Activated CD8-positive, alpha-beta T cell treated with anti-CD3 and anti-CD28 coated beads for 36 hours (primary cell): ENCODE measurements at regions not wholly inside any gene's neighbourhood (a gene's known extent, or its start where the extent isn't known, plus 50 kb on each side); places are given as distances from the start of the nearest gene placed in this dataset.

Experiments used
- ATAC-seq: fragments of 200-7000 bp; cut with Tn5 transposase; one replicate; pipeline ENCODE4 v1.10.0; 2021; ENCODE audit warnings: mild to moderate bottlenecking, moderate library complexity
- CTCF ChIA-PET: fragments of 350-600 bp; sonication (Branson Sonifier 250); formaldehyde crosslinking; loops from one replicate; lab custom pipeline; 2021; ENCODE audit warnings: antibody characterized with exemption; lab: Charles Lee
- POLR2A ChIA-PET: fragments of 350-600 bp; sonication (Branson Sonifier 250); formaldehyde crosslinking; loops from one replicate; lab custom pipeline; 2021; ENCODE audit warnings: antibody characterized with exemption; lab: Charles Lee
- DNase-seq: peaks from one replicate; pipeline ENCODE4 v3.0.0-alpha.2; 2020
- H3K27ac Mint-ChIP-seq: one replicate; pipeline ENCODE4 v1.8.0; 2021; ENCODE audit warnings: mild to moderate bottlenecking, mixed read lengths
- H3K27me3 Mint-ChIP-seq: one replicate; pipeline ENCODE4 v1.8.0; 2021; ENCODE audit warnings: mixed read lengths
- H3K36me3 Mint-ChIP-seq: one replicate; pipeline ENCODE4 v1.8.0; 2021; ENCODE audit warnings: low read depth, mixed read lengths
- H3K4me1 Mint-ChIP-seq: one replicate; pipeline ENCODE4 v1.8.0; 2021; ENCODE audit warnings: low read depth, mixed read lengths
- H3K4me3 Mint-ChIP-seq: one replicate; pipeline ENCODE4 v1.8.0; 2021; ENCODE audit warnings: mild to moderate bottlenecking, moderate library complexity, mixed read lengths
- H3K9me3 Mint-ChIP-seq: one replicate; pipeline ENCODE4 v1.8.0; 2021; ENCODE audit warnings: mixed read lengths
- intact Hi-C: fragments of 100-400 bp; cut with micrococcal nuclease; formaldehyde crosslinking; loops from one replicate; pipeline ENCODE4 v1.10.0; 2022
- TF ChIP-seq, protein P1 (sequence below): fragments of 200-600 bp; IDR thresholded peaks from one replicate; pipeline ENCODE4 v1.8.0; 2022; ENCODE audit warnings: antibody characterized with exemption, mild to moderate bottlenecking

DNA sequence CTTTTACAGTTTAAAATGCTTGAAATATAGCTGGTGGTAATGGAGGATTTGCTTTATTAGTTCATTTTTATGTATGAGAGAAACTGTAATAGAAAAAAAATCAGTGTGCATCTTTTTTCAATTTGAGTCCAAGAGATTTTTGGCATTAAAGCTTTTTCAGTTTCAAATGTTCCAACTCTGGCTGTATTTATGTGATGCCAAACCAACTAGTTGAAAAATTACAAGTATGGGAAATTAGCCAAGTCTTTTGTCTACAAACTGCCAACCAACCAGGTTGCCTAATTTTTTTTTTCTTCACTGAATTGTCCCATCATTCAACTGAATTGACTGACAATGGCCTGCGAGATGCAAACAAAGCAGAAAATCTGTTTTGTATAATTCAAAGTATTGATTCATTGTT is 95.7 kb downstream of the ICOS start:
- Mint-ChIP-seq H3K36me3 (no peaks in the 10 kb centered on the region), H3K4me1 (peaks cover 2% of the 10 kb centered on the region), H3K27ac (no peak overlapping the region), H3K27me3 (no peaks in the 10 kb centered on the region), H3K4me3 (no peak overlapping the region), H3K9me3 (no peaks in the 10 kb centered on the region)
- ChIA-PET CTCF (interaction anchor here (0.7 to 1.5 kb wide), 3 partner anchors 11 to 88 kb away, joined by 3 to 4 read pairs (median 3); no protein-coding TSS in a partner anchor), POLR2A (no interaction called here)
- TF ChIP-seq, protein P1, sequence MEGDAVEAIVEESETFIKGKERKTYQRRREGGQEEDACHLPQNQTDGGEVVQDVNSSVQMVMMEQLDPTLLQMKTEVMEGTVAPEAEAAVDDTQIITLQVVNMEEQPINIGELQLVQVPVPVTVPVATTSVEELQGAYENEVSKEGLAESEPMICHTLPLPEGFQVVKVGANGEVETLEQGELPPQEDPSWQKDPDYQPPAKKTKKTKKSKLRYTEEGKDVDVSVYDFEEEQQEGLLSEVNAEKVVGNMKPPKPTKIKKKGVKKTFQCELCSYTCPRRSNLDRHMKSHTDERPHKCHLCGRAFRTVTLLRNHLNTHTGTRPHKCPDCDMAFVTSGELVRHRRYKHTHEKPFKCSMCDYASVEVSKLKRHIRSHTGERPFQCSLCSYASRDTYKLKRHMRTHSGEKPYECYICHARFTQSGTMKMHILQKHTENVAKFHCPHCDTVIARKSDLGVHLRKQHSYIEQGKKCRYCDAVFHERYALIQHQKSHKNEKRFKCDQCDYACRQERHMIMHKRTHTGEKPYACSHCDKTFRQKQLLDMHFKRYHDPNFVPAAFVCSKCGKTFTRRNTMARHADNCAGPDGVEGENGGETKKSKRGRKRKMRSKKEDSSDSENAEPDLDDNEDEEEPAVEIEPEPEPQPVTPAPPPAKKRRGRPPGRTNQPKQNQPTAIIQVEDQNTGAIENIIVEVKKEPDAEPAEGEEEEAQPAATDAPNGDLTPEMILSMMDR: no peak
- ATAC-seq (no peak), DNase-seq (no peak)
- intact Hi-C loops: no loop called here

DNA sequence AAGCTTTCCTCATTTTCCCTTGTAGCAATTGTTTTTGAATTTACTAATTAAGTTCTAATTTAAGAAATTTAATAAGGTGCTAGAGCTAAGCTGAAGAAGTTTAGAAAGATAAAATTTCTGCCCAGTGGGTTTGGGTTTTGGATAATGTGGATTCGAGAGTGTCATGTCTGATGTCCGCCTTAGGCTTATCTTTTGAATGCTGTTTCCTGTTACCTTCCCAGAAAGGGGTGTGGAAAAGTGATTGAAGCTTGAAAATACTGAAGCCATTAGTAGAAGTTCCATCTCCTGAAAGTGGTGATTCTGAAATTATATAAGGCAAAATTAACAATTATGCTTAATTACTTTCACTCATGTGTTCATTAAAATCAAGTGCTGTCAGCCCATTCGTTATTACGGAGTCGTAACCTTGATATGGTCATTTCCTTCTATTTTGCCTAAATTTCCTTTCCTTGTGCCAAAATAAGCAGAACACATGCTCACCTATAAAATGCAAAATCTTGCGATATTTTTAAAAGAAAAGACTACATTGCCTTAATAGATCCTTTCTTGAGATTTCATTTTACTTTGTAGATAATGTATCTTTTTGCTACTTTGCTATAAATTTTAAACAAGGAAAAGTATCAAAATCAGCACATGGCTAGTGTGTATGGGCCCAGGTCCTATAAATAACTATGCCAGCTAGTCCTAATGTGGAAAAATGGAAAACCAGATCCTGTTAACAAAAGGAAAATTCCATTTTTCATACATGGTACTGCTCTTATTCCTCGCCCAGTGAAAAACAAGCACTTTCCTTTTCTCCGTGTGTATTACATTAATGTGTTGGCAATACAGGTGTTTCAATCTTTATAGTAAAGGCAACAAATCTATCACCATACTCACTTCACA is 97.3 kb downstream of the ICOS start:
- no peak overlapping the region for H3K27ac Mint-ChIP-seq
- TF ChIP-seq, protein P1: no peak
- intact Hi-C loops: no loop called here
- DNase-seq (no peak), ATAC-seq (no peak)
- H3K36me3 Mint-ChIP-seq: no peaks in the 10 kb centered on the region
- CTCF ChIA-PET: interaction anchor here (1.2 to 1.8 kb wide), 2 partner anchors 10 to 39 kb away, joined by 3 to 10 read pairs; no protein-coding TSS in a partner anchor
- H3K27me3 Mint-ChIP-seq: no peaks in the 10 kb centered on the region
- no peaks in the 10 kb centered on the region for H3K9me3 Mint-ChIP-seq
- H3K4me1 Mint-ChIP-seq: no peaks in the 10 kb centered on the region
- H3K4me3 Mint-ChIP-seq: no peak overlapping the region
- POLR2A ChIA-PET: no interaction called here

DNA sequence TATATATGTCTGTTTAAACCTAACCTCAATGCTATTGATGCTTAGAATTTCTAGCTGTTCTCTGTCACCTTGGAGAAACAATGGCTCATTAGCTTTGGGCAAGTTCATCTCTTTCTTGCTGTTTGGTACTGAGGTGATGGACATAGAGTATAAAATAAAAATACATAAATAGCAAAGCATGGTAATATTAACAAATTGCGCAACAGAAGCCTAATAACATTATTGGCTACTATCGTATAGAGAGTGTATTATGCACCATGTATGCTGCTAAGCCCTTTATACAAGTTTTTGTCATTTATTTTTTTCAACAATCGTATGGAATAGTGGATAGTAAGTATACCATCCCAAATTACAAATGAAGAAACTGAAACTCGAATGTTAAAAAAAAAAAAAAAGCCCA is 100.1 kb downstream of the ICOS start:
- TF ChIP-seq, protein P1: no peak
- no peaks in the 10 kb centered on the region for H3K4me1 Mint-ChIP-seq
- POLR2A ChIA-PET: interaction anchor here (0.9 kb wide), 1 partner anchor 28 kb away, joined by 3 read pairs; no protein-coding TSS in a partner anchor
- no peaks in the 10 kb centered on the region for H3K27me3 Mint-ChIP-seq
- ATAC-seq (no peak), DNase-seq (no peak)
- intact Hi-C loops: no loop called here
- no peak overlapping the region for H3K27ac Mint-ChIP-seq
- H3K36me3 Mint-ChIP-seq: no peaks in the 10 kb centered on the region
- CTCF ChIA-PET: no interaction called here
- H3K4me3 Mint-ChIP-seq: no peak overlapping the region
- H3K9me3 Mint-ChIP-seq: peaks cover 1% of the 10 kb centered on the region

DNA sequence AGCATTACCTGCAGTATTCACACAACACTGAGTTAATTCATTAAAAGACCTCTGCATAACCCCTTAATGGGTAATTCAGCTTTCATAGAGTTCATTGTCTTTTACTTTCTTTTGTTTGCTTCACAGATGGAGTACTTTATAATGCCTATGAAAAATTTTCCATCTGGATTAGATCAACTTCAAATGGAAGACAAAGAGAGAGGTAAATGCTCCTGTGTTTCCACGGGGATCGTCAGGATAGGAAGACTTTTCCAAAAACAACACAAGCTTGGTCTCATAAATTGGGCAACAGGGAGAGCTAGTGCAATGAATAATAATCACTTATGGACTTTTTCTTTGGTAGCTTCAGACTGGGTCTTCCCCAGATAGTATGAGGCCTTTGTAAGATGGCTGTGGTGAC is 100.7 kb downstream of the ICOS start:
- Mint-ChIP-seq H3K27ac (no peak overlapping the region), H3K4me3 (no peak overlapping the region), H3K4me1 (no peaks in the 10 kb centered on the region), H3K9me3 (peaks cover 1% of the 10 kb centered on the region), H3K36me3 (no peaks in the 10 kb centered on the region), H3K27me3 (no peaks in the 10 kb centered on the region)
- TF ChIP-seq, protein P1: no peak
- intact Hi-C loops: no loop called here
- ChIA-PET CTCF (interaction anchor here (0.7 to 1.2 kb wide), 3 partner anchors 9 to 36 kb away, joined by 3 to 4 read pairs (median 3); no protein-coding TSS in a partner anchor), POLR2A (interaction anchor here (0.9 kb wide), 1 partner anchor 28 kb away, joined by 3 read pairs; no protein-coding TSS in a partner anchor)
- ATAC-seq (no peak), DNase-seq (no peak)

DNA sequence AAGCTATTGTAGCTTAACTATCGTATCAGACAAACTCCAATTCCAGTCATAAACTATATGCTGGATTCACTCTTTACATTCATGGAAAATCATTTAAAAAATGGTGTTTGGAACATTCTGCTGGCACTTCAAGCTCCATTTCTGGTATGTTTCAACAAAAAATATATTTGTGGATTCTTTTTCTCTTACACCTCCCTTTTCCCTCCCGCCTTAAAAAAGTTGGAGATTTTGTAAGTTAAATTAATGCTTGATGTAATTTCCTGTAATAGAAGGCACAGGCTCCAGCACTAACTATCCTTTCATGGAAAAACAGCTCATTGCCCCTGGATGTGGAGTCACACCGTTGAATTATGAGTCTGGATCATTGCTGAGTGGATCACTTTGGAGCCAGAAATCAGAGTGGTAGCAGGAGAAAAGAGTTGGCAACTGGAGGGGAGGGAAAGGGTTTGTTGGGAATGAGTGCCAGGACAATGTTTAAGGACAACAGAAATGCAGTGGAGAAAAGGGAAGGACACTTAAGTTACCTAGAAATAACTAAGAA is 102.8 kb downstream of the ICOS start:
- peaks cover 1% of the 10 kb centered on the region for H3K9me3 Mint-ChIP-seq
- DNase-seq (no peak), ATAC-seq (no peak)
- no peak overlapping the region for H3K27ac Mint-ChIP-seq
- no peaks in the 10 kb centered on the region for H3K27me3 Mint-ChIP-seq
- intact Hi-C loops: no loop called here
- H3K4me3 Mint-ChIP-seq: no peak overlapping the region
- ChIA-PET POLR2A (no interaction called here), CTCF (interaction anchor here (0.7 to 0.9 kb wide), 3 partner anchors 14 to 139 kb away, joined by 3 read pairs; no protein-coding TSS in a partner anchor)
- no peaks in the 10 kb centered on the region for H3K36me3 Mint-ChIP-seq
- H3K4me1 Mint-ChIP-seq: peaks cover under 1% of the 10 kb centered on the region
- TF ChIP-seq, protein P1: no peak
